Motor neuron (in vitro differentiated cells): ENCODE measurements at regions not wholly inside any gene's neighbourhood (a gene's known extent, or its start where the extent isn't known, plus 50 kb on each side); places are given as distances from the start of the nearest gene placed in this dataset.
"Not testable (repeated sequence)": the region's sequence is repeated elsewhere in the genome, so short reads cannot be mapped to it uniquely, and the experiment has no call there.

ENCODE experiments used
- ATAC-seq, 8 experiments: fragments of 200-7000 bp; cut with Tn5 transposase; replicated peaks in 6 of 8; 2 replicates each; pipeline ENCODE4 v1.8.0; 2021; ENCODE audit warnings: mild to moderate bottlenecking in 8 of 8, moderate library complexity in 8 of 8
- H3K27ac ChIP-seq, 2 donors: fragments of 250-450 bp; sonication (Bioruptor Pico); 2 replicates each; pipeline ENCODE4 v1.9.0; 2021; ENCODE audit warnings: antibody characterized with exemption in 2 of 2, mild to moderate bottlenecking in 2 of 2, moderate library complexity in 1 of 2
- H3K4me1 ChIP-seq, 2 donors: fragments of 250-450 bp; sonication (Bioruptor Pico); replicated peaks in 1 of 2; 2 replicates each; pipeline ENCODE4 v1.6.1; 2021; ENCODE audit warnings: antibody characterized with exemption in 2 of 2, mild to moderate bottlenecking in 2 of 2, moderate library complexity in 1 of 2
- H3K4me3 ChIP-seq, 5 donors: fragments of 250-450 bp; sonication (Bioruptor Pico); 2 replicates each; pipeline ENCODE4 v1.9.0; 2021; ENCODE audit warnings: antibody characterized with exemption in 5 of 5, mild to moderate bottlenecking in 5 of 5, moderate library complexity in 4 of 5
- WGBS, 10 experiments: fragments of 450-650 bp; shearing (Covaris generic); methylation state at CpG; one replicate each; pipeline ENCODE4 v1.0.0; 2022; 5-methylcytosine and 5-hydroxymethylcytosine counted together
- in situ Hi-C, 9 experiments: fragments of 400-800 bp; cut with MboI; loops; one replicate each; pipeline ENCODE4 v1.15.0; 2021; ENCODE audit warnings: low sequenced_read_pairs in 9 of 9, low pct_unique_long_range_greater_than_20kb in 2 of 9; ENCODE audit not compliant: unreplicated experiment in 9 of 9

DNA sequence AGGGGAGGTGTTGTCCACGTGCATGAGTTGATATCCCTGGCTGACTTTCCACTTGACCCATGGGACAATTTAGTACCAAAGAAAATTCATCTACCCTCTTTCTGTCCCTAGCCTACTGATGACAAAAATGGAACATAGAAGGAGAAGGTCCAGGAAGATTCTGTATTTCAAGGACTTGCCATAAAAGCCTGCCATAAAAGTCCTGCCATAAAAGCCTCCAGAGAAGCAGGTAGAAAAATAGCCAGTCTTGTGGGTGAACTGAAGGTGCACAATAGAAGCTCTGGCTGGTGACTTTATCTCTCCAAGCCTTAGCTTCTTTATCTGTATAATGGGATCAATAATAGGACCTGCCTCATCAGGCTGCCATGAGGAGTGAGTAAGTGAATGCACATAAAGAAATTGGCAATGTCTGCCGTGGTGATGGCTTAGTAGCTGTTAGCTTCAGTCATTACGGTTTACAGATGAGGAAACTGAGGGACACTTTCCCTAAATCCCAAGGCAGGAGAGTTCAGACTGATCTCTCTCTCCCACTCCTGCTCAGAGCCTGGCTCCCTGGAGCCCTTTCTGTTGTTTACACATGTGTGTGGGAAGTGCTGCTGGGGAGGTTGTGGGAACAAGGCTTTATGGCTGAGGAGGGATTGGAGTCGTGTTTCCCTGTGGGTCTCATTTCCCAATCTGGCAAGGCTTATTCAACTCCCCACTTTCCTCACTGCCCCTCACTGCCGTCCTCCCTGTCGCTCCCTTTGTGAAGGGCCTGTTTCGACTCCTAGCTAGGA lies 101.5 kb downstream of the TRIM43 start:
- in situ Hi-C loops, H3K27ac ChIP-seq, H3K4me3 ChIP-seq, ATAC-seq: not testable (repeated sequence)
- peaks cover 0 to 13% of the 10 kb centered on the region in 2 donors for H3K4me1 ChIP-seq
- WGBS, 10 experiments, result 35 to 94% (median 74%) methylated on average over 1 to 6 of the region's 7 CpGs

DNA sequence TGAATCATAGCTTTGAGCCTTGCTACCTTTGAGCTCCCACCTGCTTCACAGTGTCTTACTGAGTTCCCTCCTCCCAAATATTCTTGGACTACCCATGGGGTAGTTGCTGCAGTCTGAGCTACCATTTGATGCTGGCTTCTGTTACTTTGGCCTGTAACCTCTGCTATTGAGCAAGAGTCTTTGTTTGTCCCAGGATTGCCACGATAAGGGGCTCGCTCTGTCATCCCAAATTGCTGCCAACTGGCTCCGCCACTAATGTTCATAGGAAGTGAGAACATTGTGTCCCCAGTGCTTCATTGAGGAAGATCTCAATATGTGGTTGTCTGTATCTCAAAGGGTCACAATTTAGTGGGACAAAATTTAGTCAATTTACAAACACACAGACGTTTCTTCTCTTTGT lies 103.8 kb downstream of the TRIM43 start:
- 34 to 100% (median 43%) methylated on average over 1 to 3 of the region's 4 CpGs; no CpG with 5 or more reads in 4 of the 10 experiments for WGBS, 10 experiments
- Histone ChIP-seq H3K4me3 (no peak overlapping the region), H3K27ac (no peak overlapping the region), H3K4me1 (peaks cover 0 to 20% of the 10 kb centered on the region in 2 donors)
- no peak for ATAC-seq
- in situ Hi-C loops, result no loop called here

- ATAC-seq, result no peak
Measured at GRCh38 chr2:95698146-95698545, 106.3 kb downstream of the TRIM43 start.

GRCh38 chr2:95699201-95700184 lies 107.7 kb downstream of the TRIM43 start:
- H3K27ac ChIP-seq, in situ Hi-C loops, H3K4me1 ChIP-seq, H3K4me3 ChIP-seq: not testable (repeated sequence)
- 13 to 100% (median 70%) methylated on average over 1 to 2 of the region's 5 CpGs; no CpG with 5 or more reads in 5 of the 10 experiments for WGBS, 10 experiments
- ATAC-seq, result peak in 4 of 8 experiments; percentile 35 to 59 (median 54)

More at GRCh38 chr2:95698146-95698545, 106.3 kb downstream of the TRIM43 start:
- WGBS, 10 experiments, result 82 to 100% (median 100%) methylated on average over 1 to 3 of the region's 4 CpGs; no CpG with 5 or more reads in 3 of the 10 experiments
- in situ Hi-C loops, result no loop called here
- Histone ChIP-seq H3K27ac (no peak overlapping the region), H3K4me1 (peaks cover 0 to 7% of the 10 kb centered on the region in 2 donors), H3K4me3 (no peak overlapping the region)

- H3K27ac ChIP-seq, result no peak overlapping the region
- WGBS, 10 experiments, result 0 to 100% (median 47%) methylated on average over 1 to 4 of the region's 4 CpGs; no CpG with 5 or more reads in 1 of the 10 experiments
- peaks cover 0 to 7% of the 10 kb centered on the region in 2 donors for H3K4me1 ChIP-seq
- in situ Hi-C loops, result no loop called here
- H3K4me3 ChIP-seq, result no peak overlapping the region
- ATAC-seq, result peak in 2 of 8 experiments; percentile 48 to 86
Measured at GRCh38 chr2:95700519-95700918, 108.7 kb downstream of the TRIM43 start.

- WGBS, 10 experiments, result 72 to 100% (median 85%) methylated on average over 1 to 6 of the region's 7 CpGs; no CpG with 5 or more reads in 2 of the 10 experiments
- peaks cover 0 to 7% of the 10 kb centered on the region in 2 donors for H3K4me1 ChIP-seq
Measured at GRCh38 chr2:95702471-95702870, 110.7 kb downstream of the TRIM43 start.

DNA sequence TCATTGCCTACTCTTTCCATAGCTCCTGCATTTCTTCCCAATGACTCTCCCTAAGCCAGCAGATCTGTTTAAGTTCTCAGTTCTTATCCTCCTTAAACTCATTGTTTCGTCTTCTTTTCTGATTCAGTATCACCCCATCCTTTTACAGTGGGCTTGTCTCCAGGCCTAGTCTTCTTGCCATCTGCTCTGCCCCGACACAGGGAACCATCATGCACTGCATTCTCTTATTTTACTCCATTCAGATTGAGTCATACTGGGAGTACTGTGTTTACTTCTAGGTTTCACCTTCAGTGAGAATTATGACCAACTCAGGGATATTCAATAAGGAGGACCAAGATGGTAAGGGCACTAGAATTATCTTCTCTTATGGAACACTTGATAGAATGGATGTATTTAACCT lies 115.4 kb downstream of the TRIM43 start:
- H3K4me1 ChIP-seq, H3K27ac ChIP-seq, ATAC-seq, H3K4me3 ChIP-seq, in situ Hi-C loops: not testable (repeated sequence)
- WGBS, 10 experiments, result 0 to 100% (median 63%) methylated on average over 1 to 2 of the region's 2 CpGs; no CpG with 5 or more reads in 1 of the 10 experiments

More at GRCh38 chr2:95702471-95702870, 110.7 kb downstream of the TRIM43 start:
- no peak overlapping the region for H3K4me3 ChIP-seq
- in situ Hi-C loops, result no loop called here
- H3K27ac ChIP-seq, result no peak overlapping the region
- ATAC-seq, result peak in 2 of 8 experiments; percentile 60 to 72

DNA sequence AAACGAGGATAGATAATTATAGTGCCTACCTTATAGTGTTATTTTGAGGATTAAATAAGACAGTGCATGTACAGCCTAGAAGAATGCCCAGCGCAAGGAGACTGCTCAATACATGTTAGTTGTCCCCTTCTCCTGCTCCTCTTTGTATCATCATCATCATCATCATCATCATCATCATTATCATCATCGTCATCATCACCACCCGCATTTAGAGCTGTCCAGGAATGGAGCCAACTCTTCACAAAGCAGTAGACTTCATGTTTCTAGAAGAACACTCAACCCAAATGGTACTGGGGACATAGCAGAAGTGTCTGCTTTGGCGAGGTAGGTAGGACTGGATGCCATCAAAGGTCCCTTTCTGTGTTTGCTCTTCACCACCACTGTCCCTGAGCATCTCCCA lies 116.0 kb downstream of the TRIM43 start:
- ATAC-seq, result no peak
- Histone ChIP-seq H3K4me1 (no peaks in the 10 kb centered on the region), H3K27ac (no peak overlapping the region), H3K4me3 (no peak overlapping the region)
- in situ Hi-C loops, result no loop called here
- WGBS, 10 experiments, result 18 to 89% (median 74%) methylated on average over 1 to 5 of the region's 5 CpGs; no CpG with 5 or more reads in 2 of the 10 experiments

GRCh38 chr2:95709831-95710230 lies 118.0 kb downstream of the TRIM43 start:
- no peak for ATAC-seq

DNA sequence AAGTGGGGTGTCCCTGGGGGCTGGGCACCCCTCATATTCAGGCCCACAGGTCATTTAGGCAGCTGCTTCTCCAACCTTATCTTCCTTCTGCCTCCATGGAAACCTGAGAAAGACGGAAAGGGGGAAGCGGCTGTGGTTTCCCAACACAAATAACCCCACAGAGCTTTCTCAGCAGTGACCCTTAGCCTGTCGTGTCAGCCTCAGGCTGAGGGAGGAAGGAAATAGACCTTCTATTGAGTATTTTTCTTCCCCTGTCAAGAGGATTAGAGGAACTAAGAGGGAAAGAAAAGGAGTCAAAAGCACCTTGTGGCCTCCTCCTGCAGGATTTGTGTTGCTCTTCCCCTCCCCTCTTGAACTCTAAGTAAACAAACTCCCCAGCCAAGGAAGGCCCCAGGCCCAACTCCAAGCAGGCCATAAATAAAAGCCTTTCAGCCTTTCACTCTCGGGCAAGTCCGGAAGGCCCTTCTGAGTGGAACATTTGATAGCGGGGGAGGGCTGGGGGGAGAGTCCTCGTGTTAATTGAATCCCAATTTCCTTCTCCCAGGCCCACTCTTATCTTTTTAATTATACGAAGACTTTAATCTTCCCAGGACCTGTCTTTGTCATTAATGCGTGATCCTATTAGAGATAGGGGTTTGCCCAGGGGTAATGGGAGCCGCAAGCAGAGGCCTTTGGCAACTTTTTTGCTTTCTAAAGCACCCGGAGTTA lies 121.8 kb downstream of the TRIM43 start:
- H3K4me3 ChIP-seq, in situ Hi-C loops, H3K4me1 ChIP-seq, H3K27ac ChIP-seq: not testable (repeated sequence)
- WGBS, 10 experiments, result 46 to 100% (median 60%) methylated on average over 1 to 10 of the region's 11 CpGs; no CpG with 5 or more reads in 3 of the 10 experiments
- peak in 1 of 8 experiments; percentile 47 for ATAC-seq

More at GRCh38 chr2:95709831-95710230, 118.0 kb downstream of the TRIM43 start:
- peaks cover 0 to 5% of the 10 kb centered on the region in 2 donors for H3K4me1 ChIP-seq
- in situ Hi-C loops, result no loop called here
- H3K4me3 ChIP-seq, result no peak overlapping the region
- H3K27ac ChIP-seq, result no peak overlapping the region

GRCh38 chr2:95714398-95714797 lies 122.6 kb downstream of the TRIM43 start:
- H3K4me1 ChIP-seq, H3K27ac ChIP-seq, ATAC-seq, in situ Hi-C loops, H3K4me3 ChIP-seq: not testable (repeated sequence)
- WGBS, 10 experiments, result 71 to 100% (median 83%) methylated on average over 1 of the region's 1 CpG; no CpG with 5 or more reads in 4 of the 10 experiments

GRCh38 chr2:95719473-95720060 lies 127.8 kb downstream of the TRIM43 start:
- H3K4me1 ChIP-seq, result no peaks in the 10 kb centered on the region
- WGBS, 10 experiments, result 40 to 92% (median 81%) methylated on average over 1 to 5 of the region's 8 CpGs; no CpG with 5 or more reads in 5 of the 10 experiments
- no peak for ATAC-seq
- no peak overlapping the region for H3K4me3 ChIP-seq
- in situ Hi-C loops, result no loop called here
- no peak overlapping the region for H3K27ac ChIP-seq
